GM19455 (cell line): ENCODE measurements at regions not wholly inside any gene's neighbourhood (a gene's known extent, or its start where the extent isn't known, plus 50 kb on each side); places are given as distances from the start of the nearest gene placed in this dataset.

Experiments
- ATAC-seq: cut with Tn5 transposase; IDR thresholded peaks from one replicate; pipeline ENCODE4 v1.9.1; 2021; ENCODE audit not compliant: unreplicated experiment

DNA sequence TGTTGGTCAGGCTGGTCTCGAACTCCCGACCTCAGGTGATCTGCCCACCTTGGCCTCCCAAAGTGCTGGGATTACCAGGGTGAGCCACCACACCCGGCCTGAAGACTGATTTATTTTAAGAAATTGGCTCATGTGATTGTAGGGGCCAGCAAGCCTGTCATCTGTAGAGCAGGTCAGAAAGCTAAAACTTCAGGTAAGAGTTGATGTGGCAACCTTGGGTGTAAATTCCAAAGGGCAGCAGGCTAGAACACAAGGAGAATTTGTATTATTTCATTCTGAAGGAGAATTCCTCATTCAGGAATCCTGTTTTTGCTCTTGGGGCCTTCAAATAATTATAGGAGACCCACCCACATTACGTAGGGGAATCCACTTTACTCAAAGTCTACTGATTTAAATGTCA, 728.7 kb downstream of the LTN1 start:
- no peak for ATAC-seq

DNA sequence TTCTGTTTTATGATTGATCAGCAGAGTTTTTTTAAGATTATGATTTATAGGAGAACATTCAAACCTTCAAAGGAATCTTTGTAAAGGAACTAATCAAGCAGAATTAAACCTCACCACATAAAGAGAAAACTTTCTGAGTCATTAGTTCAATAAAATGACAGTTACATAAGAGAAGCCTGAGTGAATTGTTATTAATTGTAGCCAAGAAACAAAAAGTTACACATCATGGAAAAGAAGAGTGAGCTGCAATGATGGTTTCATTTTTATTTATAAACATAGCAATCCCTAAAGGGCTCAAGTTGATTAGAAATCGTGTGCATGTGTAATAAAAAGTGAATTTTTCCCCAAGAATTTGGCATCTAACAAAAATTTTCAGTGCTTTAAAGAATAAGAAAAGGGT, 731.4 kb downstream of the LTN1 start:
- ATAC-seq: no peak

- ATAC-seq: no peak
Measured at GRCh38 chr21:28257276-28257675, 735.4 kb downstream of the LTN1 start.

DNA sequence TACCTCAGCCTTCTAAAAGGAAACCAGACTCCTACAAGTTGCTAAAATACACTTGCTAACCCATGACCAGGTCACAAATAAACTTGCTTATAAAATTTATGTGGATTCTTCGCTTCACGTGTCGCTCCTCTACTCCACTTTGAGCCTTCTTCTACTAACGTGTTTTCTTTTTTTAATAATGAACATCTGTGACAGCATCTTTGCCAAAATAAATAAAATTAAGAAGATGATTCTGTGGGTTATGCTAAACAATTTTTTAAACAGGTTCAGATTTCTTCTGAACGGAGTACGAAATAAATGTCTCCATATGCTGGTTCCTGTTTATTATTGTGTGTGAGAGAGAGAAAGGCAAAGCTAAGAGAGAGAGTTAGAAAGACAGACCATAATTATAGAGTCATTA, 735.8 kb downstream of the LTN1 start:
- ATAC-seq: no peak

GRCh38 chr21:28256420-28256831, 736.3 kb downstream of the LTN1 start:
- no peak for ATAC-seq

- ATAC-seq: no peak
Measured at GRCh38 chr21:28253961-28254360, 738.7 kb downstream of the LTN1 start.

GRCh38 chr21:28253338-28253737, 739.3 kb downstream of the LTN1 start:
- no peak for ATAC-seq

GRCh38 chr21:28252928-28253327, 739.7 kb downstream of the LTN1 start:
- ATAC-seq: no peak

- no peak for ATAC-seq
Measured at GRCh38 chr21:28250946-28251345, 741.7 kb downstream of the LTN1 start.

DNA sequence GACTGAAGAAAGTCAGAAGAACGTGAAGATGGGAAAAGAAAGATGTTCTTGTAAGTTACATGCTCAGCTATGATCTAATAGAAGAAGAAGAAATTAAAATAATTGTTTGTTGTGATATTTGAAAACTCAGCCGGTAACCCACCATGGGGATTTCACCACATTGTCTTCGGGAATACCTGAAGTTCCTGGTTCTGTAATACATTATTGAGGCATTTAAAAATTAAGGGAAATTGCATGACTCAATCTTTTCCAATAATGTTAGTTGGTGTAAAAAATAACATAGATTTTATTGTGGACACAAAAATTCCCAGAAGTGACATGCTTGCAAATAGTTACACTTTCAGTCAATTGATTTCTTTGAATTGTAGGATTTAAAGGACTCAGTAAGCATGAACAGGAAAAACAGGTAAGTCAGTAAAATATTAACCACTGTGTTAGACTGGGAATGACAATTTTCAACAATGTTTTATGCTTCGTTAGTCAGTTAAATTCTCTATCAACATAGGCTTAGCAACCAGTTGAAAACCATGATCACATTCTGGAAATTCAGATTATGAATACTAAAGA, 745.1 kb downstream of the LTN1 start:
- ATAC-seq: no peak

GRCh38 chr21:28240586-28240985, 752.1 kb downstream of the LTN1 start:
- no peak for ATAC-seq

GRCh38 chr21:28239340-28239739, 753.3 kb downstream of the LTN1 start:
- ATAC-seq: no peak

- ATAC-seq: no peak
Measured at GRCh38 chr21:28237661-28238060, 755.0 kb downstream of the LTN1 start.

DNA sequence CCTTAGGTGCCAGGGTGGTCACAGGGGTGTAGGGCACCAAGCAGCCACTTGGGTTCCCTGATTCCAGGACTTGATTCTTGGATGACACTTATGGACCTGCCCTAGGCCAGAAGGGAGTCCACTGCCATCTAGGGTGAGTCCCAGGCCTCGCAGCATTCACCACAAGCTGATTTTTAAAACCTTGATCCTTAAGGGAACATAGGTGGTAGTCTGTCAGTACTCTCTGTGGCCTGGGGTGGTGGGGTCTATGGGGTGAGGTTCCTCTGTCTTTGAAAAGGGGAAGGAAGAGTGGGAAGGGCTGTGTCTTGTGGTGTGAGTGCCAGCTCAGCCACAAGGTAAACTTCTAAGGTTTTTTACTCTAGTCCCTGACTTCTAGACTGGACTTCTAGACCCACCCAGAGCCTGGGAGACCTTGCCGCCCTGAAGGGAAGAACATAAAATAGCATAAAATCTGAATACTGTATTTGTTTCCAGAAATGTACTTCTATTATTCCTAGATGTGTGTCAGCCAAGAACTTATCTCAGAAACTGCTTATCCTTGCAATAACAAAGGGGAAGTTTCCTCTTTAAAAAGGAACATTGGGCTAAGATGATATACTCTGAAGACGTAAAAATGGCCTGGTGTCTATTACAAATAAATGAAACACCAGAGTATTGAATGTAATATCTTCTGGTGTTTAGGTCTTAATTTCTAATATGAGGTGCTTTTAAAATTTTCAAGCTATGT, 757.3 kb downstream of the LTN1 start:
- no peak for ATAC-seq

- no peak for ATAC-seq
Measured at GRCh38 chr21:28234326-28234725, 758.4 kb downstream of the LTN1 start.

GRCh38 chr21:28233536-28234220, 759.0 kb downstream of the LTN1 start:
- no peak for ATAC-seq

GRCh38 chr21:28230559-28230958, 762.1 kb downstream of the LTN1 start:
- no peak for ATAC-seq

GRCh38 chr21:28229814-28230213, 762.9 kb downstream of the LTN1 start:
- ATAC-seq: no peak

DNA sequence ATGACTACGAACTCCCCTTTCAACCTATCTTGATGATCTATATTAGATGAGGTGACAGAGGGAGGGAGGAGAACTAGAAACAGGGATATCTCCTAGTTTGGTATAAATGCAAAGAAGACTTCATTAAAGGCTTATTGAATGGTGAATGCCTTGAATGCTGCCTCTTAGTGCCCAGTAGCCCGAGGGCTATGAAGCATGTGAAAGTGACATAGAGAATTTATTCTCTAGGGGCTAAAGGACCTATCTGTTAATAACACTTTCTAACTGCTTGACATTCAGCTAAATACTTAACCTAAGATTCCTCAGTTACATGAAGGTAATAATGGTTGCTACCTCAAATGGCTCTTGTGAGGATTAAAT, 764.1 kb downstream of the LTN1 start:
- ATAC-seq: no peak

DNA sequence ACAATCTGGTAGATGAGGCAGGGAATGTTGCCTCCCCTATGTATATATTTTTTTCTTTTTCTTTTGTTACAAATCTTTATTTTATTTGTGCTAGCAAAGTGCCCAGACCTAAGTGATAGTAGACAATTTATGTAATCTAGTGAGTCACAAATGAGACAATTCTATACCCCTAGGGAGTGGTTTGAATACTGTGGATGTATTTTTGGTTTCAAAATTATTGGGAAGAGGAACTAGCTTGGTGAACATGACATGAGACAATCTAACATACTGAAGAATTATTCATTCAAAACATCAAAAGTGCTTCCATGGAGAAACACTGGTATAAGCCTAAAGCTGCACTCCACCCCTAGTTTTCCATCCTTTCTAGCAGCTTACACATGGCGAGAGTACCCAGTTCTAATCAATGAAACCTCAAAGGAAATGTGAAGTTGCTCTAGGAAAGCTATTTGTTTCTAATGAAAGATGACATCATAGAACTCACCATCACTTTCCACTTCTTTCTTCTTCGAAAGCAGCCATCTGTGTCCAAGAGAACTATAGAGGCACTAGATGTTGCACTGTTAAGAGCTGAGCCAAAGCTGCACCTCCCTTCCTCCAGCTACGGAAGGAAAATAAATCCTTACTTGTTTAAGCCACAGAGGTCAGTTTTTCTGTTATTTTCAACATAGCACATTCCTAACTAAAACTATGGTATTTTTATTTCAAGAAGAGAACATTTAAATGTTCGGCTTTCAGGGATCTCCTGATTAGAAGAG, 764.6 kb downstream of the LTN1 start:
- ATAC-seq: no peak

DNA sequence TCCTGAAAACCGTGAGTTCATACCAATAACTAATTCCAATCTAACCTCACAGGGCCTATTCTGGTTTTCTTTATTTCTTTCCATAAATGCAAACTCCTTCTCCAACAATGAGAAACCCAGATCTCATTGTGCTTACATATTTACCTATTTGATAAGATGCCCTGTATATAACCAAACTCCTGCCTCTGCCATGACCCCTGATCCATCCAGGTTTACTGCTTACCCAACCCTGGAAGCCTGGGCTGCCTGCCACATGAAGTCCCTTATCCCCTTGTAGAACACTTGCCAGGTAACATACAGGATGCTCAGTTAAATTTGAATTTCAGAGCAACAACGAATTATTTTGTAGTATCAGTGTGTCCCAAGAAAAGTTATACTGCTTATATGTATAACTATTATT, 766.1 kb downstream of the LTN1 start:
- no peak for ATAC-seq
